ENCODE measurements at regions not wholly inside any gene's neighbourhood (a gene's known extent, or its start where the extent isn't known, plus 50 kb on each side); places are given as distances from the start of the nearest gene placed in this dataset.

DNA sequence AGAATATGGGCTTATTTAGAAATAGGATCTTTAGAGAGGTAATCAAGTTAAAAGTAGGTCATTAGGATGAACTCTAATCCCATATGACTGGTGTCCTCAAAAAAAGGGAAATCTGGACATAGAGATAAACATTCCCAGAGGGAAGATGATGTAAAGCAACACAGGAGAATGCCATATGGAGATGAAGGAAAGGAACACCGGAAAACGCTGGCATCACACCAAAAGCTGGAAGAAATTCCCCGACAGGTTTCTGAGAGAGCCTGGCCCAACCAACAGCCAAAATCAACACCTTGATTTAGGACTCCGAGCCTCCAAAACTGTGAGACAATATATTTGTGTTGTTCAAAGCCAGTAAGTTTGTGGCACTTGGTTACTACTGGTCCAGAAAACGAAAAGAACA is 296.7 kb downstream of the DSEL start:
- no peak for DNase-seq

DNA sequence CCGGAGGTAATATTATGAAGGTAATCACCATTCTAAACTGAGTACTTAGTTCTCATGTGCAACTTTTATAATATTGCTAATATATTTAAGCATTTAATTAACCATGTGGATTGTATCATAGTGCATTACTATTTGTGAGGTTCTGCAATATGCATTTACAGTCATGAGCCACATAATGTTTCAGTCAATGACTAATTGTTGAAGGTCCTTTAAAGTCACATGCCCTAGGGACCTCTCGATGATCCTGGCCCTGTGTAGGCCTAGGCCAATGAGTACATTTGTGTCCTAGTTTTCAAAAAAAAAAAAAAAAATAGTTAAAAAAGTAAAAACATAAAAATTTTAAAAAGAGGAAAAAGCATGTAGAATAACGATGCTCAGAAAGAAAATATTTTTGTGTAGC is 298.0 kb downstream of the DSEL start:
- no peak for DNase-seq

DNA sequence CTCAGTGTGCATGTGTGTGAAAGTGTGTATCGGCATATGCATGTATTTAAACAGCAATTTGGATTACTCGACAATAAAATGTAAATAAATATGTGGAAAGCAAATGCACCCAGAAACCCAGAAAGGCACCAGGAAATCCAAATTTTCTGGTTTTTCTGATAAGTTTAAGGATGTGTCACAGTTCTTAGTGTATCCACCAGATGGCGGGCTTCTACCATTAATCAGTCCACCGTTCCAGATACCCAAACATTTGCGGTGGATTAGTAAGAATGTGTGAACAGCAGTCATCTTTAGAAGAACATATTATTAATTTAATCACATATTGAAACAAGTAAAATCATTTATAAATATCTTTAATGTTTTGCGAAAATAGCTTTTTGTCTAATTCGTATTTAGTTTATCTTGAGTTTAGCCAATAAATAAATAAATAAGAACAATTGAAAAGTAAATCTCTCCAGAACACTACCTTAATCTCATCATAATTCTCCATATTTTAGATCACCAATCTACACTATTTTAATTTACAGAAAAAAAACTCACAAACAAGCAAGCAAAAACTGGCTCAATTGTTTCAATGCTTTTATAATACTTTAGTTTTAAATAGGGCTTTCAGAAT is 298.9 kb downstream of the DSEL start:
- DNase-seq, result peak; percentile 19

DNA sequence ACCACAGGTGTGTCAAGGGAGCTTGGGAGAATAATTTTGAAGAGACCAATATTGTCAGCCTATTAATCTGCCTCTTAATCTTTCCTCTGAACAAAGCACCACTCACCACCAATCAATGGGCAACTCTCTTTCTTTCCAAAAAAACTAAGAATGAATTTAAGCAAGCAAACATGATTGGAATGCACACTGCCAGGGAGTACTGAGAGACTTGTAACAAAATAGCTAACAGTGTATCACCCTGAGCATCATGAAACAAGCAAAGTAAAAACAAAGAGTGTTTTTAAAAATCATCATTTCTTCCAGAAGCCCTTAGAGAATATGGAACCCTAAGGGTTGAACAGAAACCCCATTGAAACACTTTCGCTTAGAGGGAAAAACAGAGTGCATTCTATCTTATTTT is 299.7 kb downstream of the DSEL start:
- DNase-seq, result no peak

DNA sequence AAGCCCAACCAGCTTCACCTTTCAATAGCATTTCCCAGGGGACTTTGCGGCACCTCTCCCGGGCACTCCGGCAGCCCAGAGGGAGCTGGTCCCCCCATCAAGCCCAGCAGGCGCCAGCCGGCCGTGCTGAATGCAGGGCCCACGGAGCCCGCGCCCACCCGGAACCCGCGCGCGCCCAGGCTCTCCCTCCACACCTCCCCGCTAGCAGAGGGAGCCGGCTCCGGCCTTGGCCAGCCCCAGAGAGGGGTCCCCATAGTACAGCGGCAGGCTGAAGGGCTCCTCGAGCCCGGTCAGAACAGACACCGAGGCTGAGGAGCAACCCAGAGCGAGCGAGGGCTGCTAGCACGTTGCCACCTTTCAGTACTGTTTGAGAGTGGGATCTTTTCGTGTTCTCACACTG is 300.8 kb downstream of the DSEL start:
- DNase-seq, result no peak

DNA sequence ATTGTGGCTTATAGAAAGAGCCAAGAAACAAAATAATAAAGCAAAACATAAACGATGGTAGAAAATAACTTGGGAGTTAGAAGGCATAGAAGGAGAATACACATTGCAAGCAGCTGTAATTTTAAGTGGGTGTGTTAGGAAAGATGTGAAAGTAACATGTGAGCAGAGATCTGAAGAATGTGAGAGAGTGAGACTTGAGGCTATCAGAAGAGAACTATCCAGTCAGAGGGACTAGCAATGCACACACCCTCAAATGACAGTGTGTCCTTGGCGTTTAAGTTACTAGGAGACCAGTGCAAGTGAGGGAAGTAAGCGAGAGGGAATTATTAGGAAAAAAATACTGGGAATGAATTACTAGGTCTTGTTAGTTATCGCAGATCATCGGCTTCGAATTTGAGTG is 304.9 kb downstream of the DSEL start:
- DNase-seq, result no peak

DNA sequence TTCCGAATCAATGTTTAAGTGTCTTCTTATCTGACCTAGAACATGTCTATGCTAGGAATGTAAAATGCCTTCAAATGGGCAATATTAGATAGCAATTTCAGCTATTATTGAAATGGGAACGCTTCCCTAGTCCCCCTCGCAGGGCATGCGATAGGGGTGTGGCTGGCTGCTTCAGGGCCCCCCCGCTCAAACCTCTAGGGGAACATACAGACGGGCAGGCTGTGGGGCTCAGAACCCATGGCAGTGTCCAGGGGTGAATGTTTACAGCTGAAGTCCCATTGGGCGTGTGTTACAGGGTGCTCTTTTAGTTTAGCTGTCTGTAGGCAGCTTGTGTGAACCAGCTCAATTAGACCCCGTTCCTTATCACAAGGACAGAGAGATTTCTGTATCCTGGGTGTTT is 315.9 kb downstream of the DSEL start:
- no peak for DNase-seq

DNA sequence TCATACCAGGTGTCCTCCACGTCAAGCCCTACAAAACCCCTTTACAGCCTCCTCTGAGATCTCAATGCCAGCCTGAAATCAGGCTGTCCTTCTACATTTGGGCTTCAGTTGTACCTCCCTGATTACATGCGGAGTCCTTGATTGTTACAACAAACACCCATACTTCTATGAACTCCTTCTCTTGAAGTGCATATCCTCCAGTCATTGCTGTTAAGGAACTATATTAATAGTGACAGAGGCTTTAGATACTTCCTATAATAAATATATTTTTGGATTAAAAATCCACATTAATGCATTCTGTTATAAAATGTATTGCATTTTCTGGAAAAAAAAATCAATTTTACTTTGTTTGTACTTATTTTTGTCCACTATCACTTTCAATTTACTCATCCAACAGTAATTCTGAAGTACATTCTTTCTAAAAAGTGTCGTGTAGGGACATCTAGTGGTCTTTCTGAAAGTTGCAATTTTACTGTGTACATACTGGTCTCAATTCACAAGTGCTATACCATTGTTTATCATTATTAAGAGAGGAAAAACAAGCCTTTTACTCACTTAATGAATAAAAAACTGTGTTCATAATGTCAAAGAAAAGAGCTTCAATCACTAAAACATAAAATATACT is 316.4 kb downstream of the DSEL start:
- DNase-seq, result peak; percentile 61

DNA sequence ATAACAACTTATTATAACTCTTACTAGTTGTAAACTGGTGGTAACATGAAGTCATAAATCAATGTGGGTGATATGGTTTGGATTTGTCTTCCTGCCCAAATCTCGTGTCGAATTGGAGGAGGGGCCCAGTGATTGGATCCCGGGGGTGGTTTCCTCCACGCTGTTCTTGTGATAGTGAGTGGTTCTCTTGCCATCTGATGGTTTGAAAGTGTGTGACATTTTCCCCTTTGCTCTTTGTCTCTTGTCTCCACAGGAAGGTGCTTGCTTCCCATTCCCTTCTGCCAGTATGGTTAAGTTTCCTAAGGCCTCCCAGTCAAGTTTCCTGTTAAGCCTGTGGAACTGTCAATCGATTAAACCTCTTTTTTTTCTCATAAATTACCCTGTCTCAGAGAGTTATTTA is 321.6 kb downstream of the DSEL start:
- DNase-seq, result no peak

DNA sequence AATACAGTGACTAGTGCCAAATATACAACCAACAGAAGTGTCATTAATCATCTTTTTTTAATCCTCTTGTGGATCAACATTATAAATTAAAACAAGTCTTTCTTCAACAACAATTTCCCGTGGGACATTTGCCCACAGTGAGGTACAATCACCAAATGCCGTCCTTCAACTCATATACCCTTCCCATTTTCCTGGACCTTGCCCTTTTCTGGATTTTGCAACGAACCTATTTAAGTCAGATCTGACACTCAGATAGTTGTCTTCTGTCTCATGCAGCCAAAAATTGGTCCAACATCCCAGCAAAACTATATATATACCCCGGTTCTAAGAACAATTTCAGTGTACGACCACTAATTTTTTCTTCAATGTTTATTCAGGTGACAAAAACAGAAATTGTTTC is 324.0 kb downstream of the DSEL start:
- no peak for DNase-seq

DNA sequence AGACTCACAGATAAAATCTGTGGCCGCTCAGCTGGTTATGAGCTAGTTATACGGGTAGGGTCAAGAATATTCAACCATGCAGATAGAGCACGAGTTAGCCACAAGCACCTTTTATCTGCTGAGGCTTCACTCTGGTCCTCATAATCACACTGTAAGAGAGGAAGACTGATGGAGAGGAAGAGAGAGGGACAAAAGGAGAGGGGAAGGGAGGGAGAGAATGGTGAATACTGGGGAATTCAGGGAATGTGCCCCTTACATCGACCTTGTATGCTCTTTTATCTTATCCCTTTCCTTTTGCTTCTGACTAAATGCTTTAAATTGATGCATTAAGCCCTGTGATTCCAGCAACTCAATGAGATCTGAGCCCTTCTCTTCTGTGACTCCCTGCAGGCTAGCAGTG is 333.1 kb downstream of the DSEL start:
- no peak for DNase-seq

DNA sequence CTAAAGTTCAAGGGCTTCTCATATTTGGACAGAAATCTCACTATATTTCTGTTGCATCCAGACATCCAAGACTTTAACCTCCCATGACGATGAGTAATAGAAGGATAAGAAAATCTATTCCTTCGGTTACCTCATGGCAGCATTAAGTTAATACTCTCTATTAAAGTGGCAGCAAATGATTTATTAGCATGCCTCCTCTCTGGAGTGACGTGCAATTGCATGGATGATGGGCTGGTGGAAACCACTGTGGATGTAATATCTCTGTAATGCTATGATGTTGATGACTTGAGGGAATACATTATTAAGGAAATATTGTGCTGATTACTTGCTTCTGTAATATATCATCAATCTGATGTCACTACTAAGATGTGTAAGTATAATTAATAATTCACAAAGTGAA is 336.8 kb downstream of the DSEL start:
- no peak for DNase-seq

DNA sequence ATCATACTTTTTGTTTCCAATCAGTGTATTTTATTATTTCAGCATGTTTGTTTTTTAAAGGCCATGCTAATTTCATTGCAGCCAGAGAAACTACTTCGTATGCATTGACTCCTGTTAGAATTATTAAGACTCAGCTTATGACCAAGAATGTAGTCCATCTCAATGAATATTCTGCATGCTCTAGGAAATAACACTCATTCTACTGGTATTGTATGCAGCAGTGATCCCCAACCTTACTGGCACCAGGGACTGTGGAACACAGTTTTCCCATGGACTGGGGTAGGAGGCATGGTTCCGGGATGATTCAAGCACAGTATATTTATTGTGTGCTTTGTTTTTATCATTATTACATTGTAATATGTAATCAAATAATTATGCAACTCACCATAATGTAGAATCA is 356.9 kb downstream of the DSEL start:
- no peak for DNase-seq

DNA sequence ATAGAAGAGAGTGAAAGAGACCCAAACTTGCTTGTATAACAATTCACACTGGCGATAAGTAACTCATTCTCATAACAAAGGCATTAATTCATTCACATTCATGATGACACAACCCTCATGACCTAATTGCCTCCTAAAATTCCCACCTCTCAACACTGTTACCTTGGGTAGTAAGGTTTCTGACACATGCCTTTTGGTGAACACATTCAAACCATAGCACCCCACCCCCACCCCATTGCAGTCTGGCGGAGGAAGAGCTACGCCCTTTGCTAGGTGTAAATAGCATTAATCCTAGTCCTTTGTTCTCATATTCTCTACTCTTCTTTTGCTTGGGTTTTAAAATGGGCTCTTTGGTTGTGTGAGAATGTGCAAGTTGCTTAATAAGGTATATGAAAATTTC is 361.5 kb downstream of the DSEL start:
- no peak for DNase-seq

DNA sequence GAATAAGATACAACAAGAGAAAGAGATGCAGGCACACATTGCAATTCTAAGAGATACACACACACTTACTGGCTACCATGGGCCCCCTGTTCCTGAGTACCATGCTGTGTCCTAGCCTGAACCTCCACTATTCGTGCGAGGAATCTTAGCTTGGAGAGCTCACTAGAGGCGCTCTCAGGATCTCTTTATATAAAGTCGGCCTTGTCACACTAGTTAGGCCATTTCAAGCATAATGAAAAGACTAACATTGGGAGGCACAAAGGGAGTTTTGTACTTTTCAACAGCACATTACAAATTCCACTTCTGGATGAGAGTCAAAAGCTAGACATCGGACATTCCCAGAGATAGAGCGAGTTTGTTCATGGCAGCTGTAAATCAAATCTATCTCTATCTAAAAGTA is 365.2 kb downstream of the DSEL start:
- DNase-seq, result no peak

DNA sequence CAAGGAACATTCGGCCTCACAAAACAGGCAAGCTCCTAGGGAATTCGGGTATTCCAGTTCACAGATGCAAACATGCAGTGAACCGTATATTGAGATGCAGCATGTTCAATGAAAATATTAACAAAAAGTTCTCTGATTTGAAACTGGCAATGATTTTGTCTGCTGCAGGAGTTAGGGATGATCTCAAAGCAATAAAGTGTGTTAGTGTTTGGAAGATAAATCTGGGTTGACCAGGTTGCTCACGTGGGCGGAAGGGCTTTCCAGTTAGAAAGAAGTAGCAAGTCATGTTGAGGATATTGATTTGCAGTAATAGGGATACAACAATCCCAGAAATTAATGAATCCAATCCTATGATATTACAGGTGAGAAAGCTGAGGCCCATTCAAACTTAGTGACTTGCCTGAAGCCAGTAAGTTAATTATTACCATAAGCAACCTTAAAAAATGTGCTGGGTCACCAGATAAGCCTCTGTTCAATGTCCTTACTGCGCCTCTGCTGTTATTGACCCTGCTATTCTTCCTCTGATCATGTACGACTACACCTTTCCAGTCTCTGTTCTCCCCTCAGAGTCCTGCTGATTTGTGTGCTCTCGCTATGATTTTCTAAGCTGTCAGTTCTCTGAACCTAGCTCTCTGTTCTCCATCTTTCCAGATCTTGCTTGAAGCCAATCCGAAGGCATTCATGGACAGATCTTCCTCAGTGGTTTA is 370.8 kb downstream of the DSEL start:
- DNase-seq, result no peak

DNA sequence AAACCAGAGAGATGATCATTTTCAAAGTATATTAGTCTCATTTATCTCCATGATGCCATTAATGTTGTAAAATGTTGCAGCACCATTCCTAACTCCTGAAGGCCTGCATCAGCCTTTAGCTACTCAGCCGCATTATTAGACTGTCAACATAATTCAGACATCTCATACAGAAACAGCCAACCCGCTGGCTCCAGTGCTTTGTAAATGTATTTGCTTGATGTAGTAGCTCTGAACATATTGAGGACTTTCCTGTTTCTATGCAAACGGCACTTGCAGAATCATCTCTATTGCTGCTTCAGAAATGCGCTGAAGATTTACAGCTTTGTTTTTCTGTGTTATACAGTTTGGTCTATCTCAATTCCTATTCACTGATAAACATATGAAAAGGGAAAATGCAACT is 372.2 kb downstream of the DSEL start:
- DNase-seq, result no peak

DNA sequence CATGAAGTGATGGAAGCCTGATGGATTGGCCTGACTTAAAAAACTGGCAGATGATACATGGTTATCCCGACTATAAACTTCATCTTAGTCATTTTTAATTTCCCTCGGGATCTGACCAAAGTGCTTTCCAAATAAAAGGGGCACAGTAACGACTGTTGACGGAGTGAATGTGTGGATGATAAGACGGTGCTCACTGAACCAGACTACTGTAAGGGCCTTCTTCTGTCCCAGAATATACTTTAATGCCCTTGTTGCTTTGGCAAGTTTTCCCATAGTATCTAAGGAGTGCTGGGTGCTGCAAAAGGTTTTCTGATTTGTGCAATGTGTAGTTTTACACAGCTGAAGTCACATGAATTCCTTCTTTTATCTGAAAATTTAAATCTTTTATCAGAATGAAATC is 373.5 kb downstream of the DSEL start:
- DNase-seq, result no peak

DNA sequence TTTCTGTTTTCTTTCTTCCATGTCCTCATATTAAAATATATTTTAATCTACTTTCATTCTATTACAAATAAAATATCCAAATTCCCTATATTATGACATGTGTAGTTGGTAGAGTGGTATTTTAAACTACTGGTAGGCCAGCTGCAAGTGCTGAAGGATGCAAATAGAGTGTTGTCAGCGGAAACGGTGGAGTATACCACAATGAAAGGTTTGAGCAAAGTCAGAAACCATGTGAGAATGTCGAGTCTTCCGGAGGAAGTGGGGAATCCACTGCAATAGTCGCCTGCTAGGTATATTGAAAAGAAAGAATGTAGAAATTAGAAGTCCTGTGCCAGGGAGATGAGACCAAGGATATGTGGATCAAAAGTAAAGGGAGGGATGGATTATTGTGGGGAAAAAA is 373.9 kb downstream of the DSEL start:
- no peak for DNase-seq

DNA sequence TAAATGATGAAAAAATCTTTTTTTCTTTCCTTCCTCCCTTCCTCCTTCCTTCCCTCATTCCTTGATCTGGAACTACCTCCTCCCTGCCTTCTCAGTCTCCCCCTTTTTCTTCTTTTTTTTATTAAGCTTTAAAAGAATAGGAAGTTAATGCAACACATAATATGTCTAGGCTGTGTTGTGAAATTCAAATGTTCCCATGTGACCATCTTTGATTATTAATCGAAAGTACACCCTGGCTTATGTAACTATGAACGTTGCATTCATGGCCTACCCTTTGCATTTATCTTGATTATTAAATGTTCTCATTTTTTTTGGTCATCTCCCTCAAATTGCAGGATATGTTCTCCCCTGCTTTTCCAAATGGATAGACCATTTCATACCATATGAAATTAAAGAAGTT is 376.0 kb downstream of the DSEL start:
- DNase-seq, result no peak

DNA sequence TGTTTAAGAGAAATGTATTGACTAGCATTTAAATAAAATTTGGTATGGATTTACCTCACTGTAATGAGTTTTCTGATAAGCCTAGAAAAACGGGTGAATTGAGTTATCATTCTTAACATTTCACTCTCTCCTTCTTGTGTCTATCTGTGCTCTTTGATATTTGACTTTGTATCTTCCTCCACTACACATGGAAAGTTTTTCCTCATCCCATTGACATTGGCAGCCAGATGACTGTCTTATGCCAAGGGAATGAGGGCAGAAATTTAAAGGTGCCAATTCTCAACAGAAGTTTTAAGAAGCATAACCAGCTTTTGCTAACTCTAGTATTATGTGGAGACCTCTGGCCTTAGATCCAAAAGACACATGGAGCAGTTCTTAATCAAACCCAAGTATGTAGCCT is 376.6 kb downstream of the DSEL start:
- no peak for DNase-seq

DNA sequence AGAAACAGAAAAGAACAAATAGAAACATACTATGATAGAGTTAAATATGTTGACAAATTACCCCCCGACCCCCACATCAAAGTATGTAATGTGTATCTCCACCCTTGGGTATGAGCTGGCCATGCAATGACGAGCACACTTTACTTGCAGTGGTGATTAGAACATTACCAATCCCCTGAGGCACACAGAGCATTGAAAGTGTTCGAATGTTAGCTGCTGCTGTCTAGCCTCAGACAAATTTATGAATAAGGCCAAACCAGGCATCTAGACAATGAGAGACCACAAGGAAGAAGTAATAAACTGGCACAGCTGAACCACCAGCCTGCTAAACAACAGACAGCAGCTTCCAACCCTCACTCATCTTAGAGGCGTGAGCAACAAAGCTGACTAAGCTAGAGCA is 380.5 kb downstream of the DSEL start:
- DNase-seq, result no peak

DNA sequence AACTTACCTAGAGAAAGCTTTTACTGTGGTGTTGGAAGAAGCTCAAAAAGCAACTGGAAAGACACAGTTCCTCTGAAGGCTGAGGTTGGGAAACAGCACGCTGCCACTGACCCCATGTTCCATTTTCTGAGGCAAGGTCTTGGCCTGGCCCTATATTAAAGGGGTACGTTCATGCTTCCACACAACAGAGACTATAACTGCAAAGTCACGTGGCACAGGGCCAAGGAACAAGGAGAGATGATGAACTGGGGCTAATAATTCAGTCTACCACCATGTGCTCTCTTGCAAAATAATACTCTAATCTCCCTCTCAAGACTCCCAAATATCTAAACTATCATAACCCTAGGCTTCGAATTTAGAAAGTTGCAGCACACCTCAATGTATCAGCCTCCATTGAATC is 381.6 kb downstream of the DSEL start:
- peak; percentile 16 for DNase-seq

DNA sequence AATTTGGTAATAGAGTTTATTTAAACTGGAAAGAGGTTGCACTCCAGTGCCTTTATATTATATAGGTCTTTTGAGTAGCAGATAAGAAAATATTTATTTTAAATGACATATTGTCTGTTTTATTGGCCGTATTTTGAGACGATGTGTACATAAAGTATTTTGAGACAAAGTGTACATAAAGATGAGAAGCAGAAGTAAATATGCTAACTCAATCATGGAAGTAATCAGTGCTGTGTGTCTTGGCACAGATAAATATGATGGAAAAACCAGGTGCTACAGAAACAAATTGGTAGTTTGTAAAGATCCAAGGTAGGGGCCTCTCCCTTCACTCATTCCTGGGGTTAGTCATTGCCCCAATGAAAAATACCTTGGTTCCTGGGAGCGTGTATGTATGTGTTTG is 382.9 kb downstream of the DSEL start:
- peak; percentile 98 for DNase-seq

DNA sequence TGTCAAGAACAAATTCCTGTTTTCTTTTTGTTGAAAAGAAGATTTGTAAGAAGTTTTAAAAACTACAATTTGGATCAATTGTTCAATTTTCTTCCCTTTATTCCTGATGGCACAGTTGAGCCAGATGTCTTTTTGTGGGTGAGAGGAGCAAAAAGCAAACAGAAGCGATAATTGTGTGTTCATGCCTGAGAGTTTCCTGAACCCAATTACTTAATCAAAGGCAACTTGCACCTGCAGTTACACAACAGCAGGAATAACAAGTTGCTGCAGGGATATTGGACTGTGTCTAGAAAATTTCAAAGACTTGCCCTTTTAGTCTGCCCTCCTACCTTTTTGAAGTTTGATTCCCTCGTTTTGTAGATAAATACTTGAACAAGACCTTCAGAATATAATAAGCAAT is 383.6 kb downstream of the DSEL start:
- DNase-seq, result peak; percentile 86

All from SHP77 treated with DMSO at 0.1 percent for 48 hours (cell line).